GM12865 (cell line): ENCODE measurements at regions not wholly inside any gene's neighbourhood (a gene's known extent, or its start where the extent isn't known, plus 50 kb on each side); places are given as distances from the start of the nearest gene placed in this dataset.

Experiments
- DNase-seq: peaks from one replicate; pipeline ENCODE4 v3.0.0; 2010; ENCODE audit warnings: low read depth
- H3K4me3 ChIP-seq: 2 replicates; pipeline ENCODE4 v1.5.1; 2011; ENCODE audit warnings: mild to moderate bottlenecking, low read depth, low read length, control low read depth
- TF ChIP-seq, protein P1 (sequence below): IDR thresholded peaks from 2 replicates; pipeline ENCODE4 v1.5.1; 2011; ENCODE audit warnings: low read length, control low read depth, low read depth, inconsistent platforms; ENCODE audit not compliant: insufficient read depth; ENCODE audit errors: missing control alignments

DNA sequence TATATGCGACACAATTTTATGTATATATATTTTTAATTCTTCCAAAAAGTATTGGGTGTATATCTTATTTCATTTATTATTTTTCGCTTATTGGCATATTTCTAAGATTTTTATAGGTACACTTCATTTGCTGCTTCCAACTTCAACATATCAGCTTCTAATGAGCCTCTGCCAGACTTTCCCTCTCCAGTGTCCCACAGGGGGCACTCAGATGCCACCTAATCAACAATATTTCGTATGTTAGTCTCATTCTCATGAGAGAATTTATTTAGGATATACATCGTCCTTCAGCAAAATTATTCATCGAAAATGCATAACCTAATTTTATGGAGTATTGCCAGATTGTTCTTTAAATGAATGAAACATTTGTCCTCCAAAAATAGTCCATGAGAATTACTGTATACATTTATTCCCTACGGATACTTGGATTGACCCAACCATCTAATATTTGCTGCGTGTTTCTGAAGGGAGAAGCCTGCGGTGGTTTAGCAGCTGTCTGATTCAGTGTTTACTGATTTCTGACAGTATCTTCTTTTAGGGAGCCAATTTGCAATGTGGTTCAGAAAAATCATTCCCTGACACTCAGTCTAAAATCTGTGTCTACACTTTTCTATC is 100.6 kb upstream of the SELENOP start:
- TF ChIP-seq, protein P1, sequence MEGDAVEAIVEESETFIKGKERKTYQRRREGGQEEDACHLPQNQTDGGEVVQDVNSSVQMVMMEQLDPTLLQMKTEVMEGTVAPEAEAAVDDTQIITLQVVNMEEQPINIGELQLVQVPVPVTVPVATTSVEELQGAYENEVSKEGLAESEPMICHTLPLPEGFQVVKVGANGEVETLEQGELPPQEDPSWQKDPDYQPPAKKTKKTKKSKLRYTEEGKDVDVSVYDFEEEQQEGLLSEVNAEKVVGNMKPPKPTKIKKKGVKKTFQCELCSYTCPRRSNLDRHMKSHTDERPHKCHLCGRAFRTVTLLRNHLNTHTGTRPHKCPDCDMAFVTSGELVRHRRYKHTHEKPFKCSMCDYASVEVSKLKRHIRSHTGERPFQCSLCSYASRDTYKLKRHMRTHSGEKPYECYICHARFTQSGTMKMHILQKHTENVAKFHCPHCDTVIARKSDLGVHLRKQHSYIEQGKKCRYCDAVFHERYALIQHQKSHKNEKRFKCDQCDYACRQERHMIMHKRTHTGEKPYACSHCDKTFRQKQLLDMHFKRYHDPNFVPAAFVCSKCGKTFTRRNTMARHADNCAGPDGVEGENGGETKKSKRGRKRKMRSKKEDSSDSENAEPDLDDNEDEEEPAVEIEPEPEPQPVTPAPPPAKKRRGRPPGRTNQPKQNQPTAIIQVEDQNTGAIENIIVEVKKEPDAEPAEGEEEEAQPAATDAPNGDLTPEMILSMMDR, result peak; percentile 20
- peak; percentile 52 for DNase-seq
- no peak overlapping the region for H3K4me3 ChIP-seq

DNA sequence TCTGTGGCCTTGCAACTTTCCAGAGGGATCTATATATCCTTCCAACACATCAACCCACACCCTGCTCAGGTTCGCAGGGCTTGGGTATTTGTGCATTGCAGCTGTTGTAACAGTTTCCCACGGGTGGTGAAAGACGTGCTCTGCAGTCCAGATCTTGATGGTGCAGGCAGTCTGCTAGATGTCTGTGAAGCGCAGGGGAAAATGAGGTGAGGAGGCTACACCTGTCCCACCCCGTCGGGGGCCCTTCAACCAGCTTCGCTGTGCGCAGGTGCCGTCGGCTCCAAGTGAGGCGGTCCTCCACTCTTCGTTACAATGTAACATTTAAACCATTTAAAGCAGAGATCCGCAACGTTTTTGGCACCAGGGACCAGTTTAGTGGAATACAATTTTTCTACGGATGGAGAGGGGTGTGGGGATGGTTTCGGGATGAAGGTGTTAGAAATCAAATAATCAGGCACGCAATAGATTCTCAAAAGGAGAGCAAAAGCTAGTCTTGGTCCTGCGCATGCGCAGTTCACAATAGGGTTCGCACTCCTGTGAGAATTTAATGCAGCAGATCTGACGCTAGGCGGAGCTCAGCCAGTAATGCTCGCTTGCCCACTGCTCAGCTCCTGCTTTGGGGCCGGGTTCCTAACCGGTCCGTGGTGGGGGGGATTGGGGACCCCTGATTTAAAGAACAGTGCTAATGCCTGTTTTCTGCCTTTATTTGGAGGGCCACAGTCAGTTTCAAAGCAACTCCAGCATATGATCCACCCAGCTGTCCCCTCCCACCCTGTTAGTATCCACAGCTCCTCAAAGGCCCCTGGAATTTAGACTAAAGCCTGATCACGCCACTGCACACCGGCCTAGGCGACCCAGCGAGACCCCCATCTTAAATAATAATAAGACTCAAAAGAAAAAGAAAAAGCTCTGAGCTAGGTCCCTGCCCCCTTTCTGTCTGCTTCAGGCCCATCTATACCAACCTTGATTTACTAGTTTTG is 97.1 kb upstream of the SELENOP start:
- TF ChIP-seq, protein P1, result peak; percentile 82
- peak overlapping the region; percentile 40 for H3K4me3 ChIP-seq
- peak; percentile 93 for DNase-seq

DNA sequence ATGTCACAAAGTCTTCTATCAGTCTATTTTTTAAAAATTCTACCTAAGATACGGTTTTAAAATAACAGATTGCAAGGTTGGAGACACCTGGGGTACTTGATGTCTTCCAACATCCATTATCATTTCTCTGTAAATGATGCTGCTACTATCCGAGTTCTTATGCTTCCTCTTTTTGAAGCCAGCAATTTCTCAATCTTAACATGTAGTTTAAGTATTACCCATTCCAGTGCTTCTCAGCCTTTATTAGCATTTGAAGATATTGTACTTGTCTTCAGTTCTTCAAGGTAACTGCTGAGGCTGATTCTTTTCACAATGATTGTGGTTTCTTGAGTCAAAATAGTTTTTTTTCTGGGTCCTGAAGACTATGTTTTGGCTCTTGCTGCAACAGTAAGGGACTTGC is 96.4 kb upstream of the SELENOP start:
- no peak for DNase-seq
- no peak overlapping the region; the same call in 1 of the 2 replicates for H3K4me3 ChIP-seq
- TF ChIP-seq, protein P1, result no peak

DNA sequence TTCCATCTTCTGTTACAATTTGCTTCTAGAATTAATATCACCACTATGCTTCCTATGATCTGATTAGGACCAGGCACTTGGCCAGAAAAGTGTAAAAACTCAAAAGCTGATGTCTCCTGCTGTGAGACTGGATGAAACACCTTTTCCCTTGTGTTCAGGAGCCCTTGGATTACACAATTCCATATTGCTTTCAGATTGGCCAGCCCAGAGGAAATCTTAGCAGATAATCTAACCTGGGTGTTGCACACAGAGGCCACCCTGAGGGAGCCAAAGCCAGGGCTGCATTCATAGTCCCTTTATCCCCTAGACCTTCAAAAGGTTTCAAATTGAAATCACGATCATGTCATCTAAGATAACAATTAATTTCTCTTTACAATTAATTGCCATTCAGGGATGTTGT is 94.1 kb upstream of the SELENOP start:
- TF ChIP-seq, protein P1, result no peak
- DNase-seq, result no peak
- H3K4me3 ChIP-seq, result no peak overlapping the region

DNA sequence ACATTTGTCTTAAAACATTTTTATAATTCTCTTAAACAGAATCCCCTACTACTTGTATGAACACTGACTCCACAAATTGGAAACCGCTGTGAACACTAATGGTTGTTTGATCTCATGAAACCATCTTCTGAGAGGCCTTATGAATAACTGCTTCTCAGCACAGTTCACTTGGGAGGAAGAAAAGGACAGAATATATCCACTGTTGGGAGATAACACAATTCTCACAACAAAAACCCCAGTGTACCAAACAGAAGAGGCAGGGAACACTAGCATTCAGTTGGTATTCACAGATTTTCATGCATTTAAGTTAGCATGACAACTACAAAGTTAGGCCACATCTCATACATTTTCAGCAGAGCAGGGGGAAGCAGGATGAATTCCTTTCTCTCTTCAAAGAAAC is 89.0 kb upstream of the SELENOP start:
- DNase-seq, result no peak
- H3K4me3 ChIP-seq, result no peak overlapping the region
- TF ChIP-seq, protein P1, result no peak

DNA sequence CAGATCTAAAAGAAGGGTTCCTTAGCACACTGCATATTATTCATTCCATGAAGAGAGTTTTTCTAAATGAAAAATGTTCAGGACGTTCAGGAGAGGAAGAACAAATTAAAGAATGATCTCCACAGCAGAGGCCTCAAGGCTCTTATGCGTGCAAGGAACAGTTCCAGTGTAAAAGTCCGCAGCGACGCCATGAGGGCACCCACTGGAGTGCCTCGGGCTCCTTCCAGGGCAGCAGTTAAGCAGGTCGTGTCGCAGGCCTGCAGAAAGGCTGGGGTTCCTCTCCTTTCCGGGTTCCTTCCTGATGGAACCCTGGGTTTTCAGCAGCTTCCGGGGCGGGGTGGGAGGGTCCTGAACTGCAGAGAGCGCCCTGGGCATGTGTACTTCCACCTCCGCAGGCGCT is 87.1 kb upstream of the SELENOP start:
- no peak for DNase-seq
- TF ChIP-seq, protein P1, result no peak
- no peak overlapping the region for H3K4me3 ChIP-seq
